Astrocyte (in vitro differentiated cells and primary cell): ENCODE measurements at regions not wholly inside any gene's neighbourhood (a gene's known extent, or its start where the extent isn't known, plus 50 kb on each side); places are given as distances from the start of the nearest gene placed in this dataset.
"Not testable (repeated sequence)": the region's sequence is repeated elsewhere in the genome, so short reads cannot be mapped to it uniquely, and the experiment has no call there.

Experiments
- DNase-seq: peaks from one replicate; pipeline ENCODE4 v3.0.0-alpha.2; 2010; ENCODE audit warnings: low read depth
- FAIRE-seq: peaks from 2 replicates; lab custom pipeline; 2011; peaks lifted over from hg19 to GRCh38; lab: Jason Lieb, UNC
- H2AFZ ChIP-seq: 2 replicates; pipeline ENCODE4 v1.6.0; 2012; ENCODE audit warnings: low read depth, low read length, inconsistent platforms
- H3K27ac ChIP-seq: 2 replicates; pipeline ENCODE4 v1.5.1; 2011; ENCODE audit warnings: low read depth, low read length, inconsistent platforms
- H3K27me3 ChIP-seq: 2 replicates; pipeline ENCODE4 v1.6.0; 2011; ENCODE audit warnings: low read length, inconsistent platforms; ENCODE audit not compliant: insufficient read depth
- H3K36me3 ChIP-seq: 2 replicates; pipeline ENCODE4 v1.5.1; 2011; ENCODE audit warnings: low read length, inconsistent platforms; ENCODE audit not compliant: insufficient read depth
- H3K4me1 ChIP-seq: 2 replicates; pipeline ENCODE4 v1.5.1; 2011; ENCODE audit warnings: low read length, inconsistent platforms; ENCODE audit not compliant: insufficient read depth
- H3K4me2 ChIP-seq: 2 replicates; pipeline ENCODE4 v1.6.0; 2012; ENCODE audit warnings: low read length, inconsistent platforms
- H3K4me3 ChIP-seq: 2 replicates; pipeline ENCODE4 v1.5.1; 2011; ENCODE audit warnings: low read depth, mild to moderate bottlenecking, low read length, inconsistent platforms; ENCODE audit not compliant: insufficient read depth
- H3K79me2 ChIP-seq: 2 replicates; pipeline ENCODE4 v1.6.0; 2012; ENCODE audit warnings: mild to moderate bottlenecking, low read length, inconsistent platforms; ENCODE audit not compliant: insufficient read depth
- H3K9ac ChIP-seq: 2 replicates; pipeline ENCODE4 v1.6.0; 2012; ENCODE audit warnings: mild to moderate bottlenecking, low read length, inconsistent platforms
- H3K9me3 ChIP-seq: 2 replicates; pipeline ENCODE4 v1.5.1; 2012; ENCODE audit warnings: low read depth, mild to moderate bottlenecking, low read length, inconsistent platforms; ENCODE audit not compliant: insufficient read depth
- H4K20me1 ChIP-seq: 2 replicates; pipeline ENCODE4 v1.6.0; 2012; ENCODE audit warnings: low read length, inconsistent platforms; ENCODE audit not compliant: insufficient read depth
- H3K27ac Mint-ChIP-seq: one replicate; pipeline ENCODE4 v1.8.0; 2021; ENCODE audit warnings: mild to moderate bottlenecking, mixed read lengths; ENCODE audit not compliant: unreplicated experiment
- H3K27me3 Mint-ChIP-seq: one replicate; pipeline ENCODE4 v1.8.0; 2021; ENCODE audit warnings: low read depth, mixed read lengths; ENCODE audit not compliant: unreplicated experiment
- H3K36me3 Mint-ChIP-seq: one replicate; pipeline ENCODE4 v1.8.0; 2021; ENCODE audit warnings: low read depth, mixed read lengths; ENCODE audit not compliant: unreplicated experiment
- H3K4me1 Mint-ChIP-seq: one replicate; pipeline ENCODE4 v1.8.0; 2021; ENCODE audit warnings: low read depth, mixed read lengths; ENCODE audit not compliant: unreplicated experiment
- H3K4me3 Mint-ChIP-seq: one replicate; pipeline ENCODE4 v1.8.0; 2021; ENCODE audit warnings: mild to moderate bottlenecking, moderate library complexity, mixed read lengths; ENCODE audit not compliant: unreplicated experiment
- H3K9me3 Mint-ChIP-seq: one replicate; pipeline ENCODE4 v1.8.0; 2021; ENCODE audit warnings: mild to moderate bottlenecking, mixed read lengths; ENCODE audit not compliant: unreplicated experiment
- CTCF ChIP-seq: IDR thresholded peaks from 2 replicates; pipeline ENCODE4 v1.5.1; 2011; ENCODE audit warnings: low read depth, mild to moderate bottlenecking, inconsistent platforms, low read length, moderate library complexity; ENCODE audit not compliant: insufficient read depth
- EZH2 ChIP-seq: IDR thresholded peaks from 2 replicates; pipeline ENCODE4 v1.6.1; 2012; ENCODE audit warnings: mild to moderate bottlenecking, low read length, inconsistent platforms; ENCODE audit not compliant: insufficient read depth

DNA sequence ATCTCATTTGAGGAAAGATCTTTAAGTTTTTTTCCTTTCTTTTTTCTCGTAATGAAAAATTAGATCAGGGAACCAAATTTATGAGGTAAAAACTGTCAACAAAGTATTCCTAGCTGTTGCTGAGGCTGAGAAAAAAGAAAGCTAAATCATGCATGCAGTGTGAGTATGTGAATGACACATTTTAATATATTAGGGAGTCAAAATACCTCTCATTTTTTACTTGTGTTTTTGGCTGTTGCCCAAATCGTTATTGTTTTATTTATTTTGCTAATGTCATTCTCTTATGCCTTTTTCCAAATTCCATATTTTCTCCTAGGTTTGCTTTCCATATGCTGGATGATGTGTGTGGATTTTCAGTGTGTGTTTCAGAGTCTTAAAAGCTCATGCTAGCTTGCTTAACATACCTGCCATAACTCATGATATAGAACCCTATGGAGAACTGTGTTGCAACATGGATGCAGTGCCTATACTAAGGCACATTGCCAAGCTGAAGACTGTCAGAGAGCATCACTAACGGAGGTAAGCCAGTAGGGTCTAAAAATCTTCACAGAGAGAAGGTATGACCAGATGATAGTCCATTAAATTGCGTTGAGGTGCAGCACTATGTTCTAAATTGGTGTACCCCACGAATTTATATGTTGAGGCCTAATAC, 629.5 kb upstream of the KCNMB2 start:
- H3K27me3 Mint-ChIP-seq: no peaks in the 10 kb centered on the region
- peaks cover 29% of the 10 kb centered on the region for H3K4me1 Mint-ChIP-seq
- H3K36me3 ChIP-seq: no peaks in the 10 kb centered on the region
- no peaks in the 10 kb centered on the region for H3K27me3 ChIP-seq
- H3K4me3 Mint-ChIP-seq: no peak overlapping the region
- peak overlapping the region; percentile 94 for H3K27ac Mint-ChIP-seq
- no peaks in the 10 kb centered on the region for H3K9me3 ChIP-seq
- no peaks in the 10 kb centered on the region for H4K20me1 ChIP-seq
- H3K27ac ChIP-seq: peak overlapping the region; percentile 90
- peak overlapping the region; percentile 72 for H3K4me2 ChIP-seq
- H3K4me1 ChIP-seq: peaks cover 30% of the 10 kb centered on the region
- no peak overlapping the region for H2AFZ ChIP-seq
- H3K9ac ChIP-seq: peak overlapping the region; percentile 74
- no peaks in the 10 kb centered on the region for H3K79me2 ChIP-seq
- H3K4me3 ChIP-seq: no peak overlapping the region
- H3K36me3 Mint-ChIP-seq: no peaks in the 10 kb centered on the region
- DNase-seq (peak; percentile 49), FAIRE-seq (no peak)
- H3K9me3 Mint-ChIP-seq: no peaks in the 10 kb centered on the region
- no peak for TF ChIP-seq EZH2
- no peak for TF ChIP-seq CTCF

GRCh38 chr3:177909530-177909929, 626.7 kb upstream of the KCNMB2 start:
- H3K27ac ChIP-seq, H4K20me1 ChIP-seq, H3K36me3 ChIP-seq, H3K27me3 ChIP-seq, H3K36me3 Mint-ChIP-seq, H3K9ac ChIP-seq, H3K9me3 ChIP-seq, H3K4me3 ChIP-seq, H2AFZ ChIP-seq, H3K79me2 ChIP-seq, FAIRE-seq, H3K4me2 ChIP-seq, H3K9me3 Mint-ChIP-seq, H3K27me3 Mint-ChIP-seq, H3K4me3 Mint-ChIP-seq, H3K27ac Mint-ChIP-seq, DNase-seq: not testable (repeated sequence)
- H3K4me1 Mint-ChIP-seq: peaks cover 24% of the 10 kb centered on the region
- H3K4me1 ChIP-seq: peaks cover 27% of the 10 kb centered on the region

GRCh38 chr3:177914224-177914623, 622.0 kb upstream of the KCNMB2 start:
- H3K36me3 Mint-ChIP-seq: peaks cover 2% of the 10 kb centered on the region
- H3K4me3 ChIP-seq: no peak overlapping the region
- no peaks in the 10 kb centered on the region for H3K36me3 ChIP-seq
- H3K4me3 Mint-ChIP-seq: no peak overlapping the region
- no peak overlapping the region for H3K4me2 ChIP-seq
- FAIRE-seq (no peak), DNase-seq (no peak)
- H3K27me3 Mint-ChIP-seq: no peaks in the 10 kb centered on the region
- H3K4me1 Mint-ChIP-seq: peaks cover 2% of the 10 kb centered on the region
- no peaks in the 10 kb centered on the region for H4K20me1 ChIP-seq
- H3K4me1 ChIP-seq: no peaks in the 10 kb centered on the region
- peaks cover 5% of the 10 kb centered on the region for H3K9me3 Mint-ChIP-seq
- no peaks in the 10 kb centered on the region for H3K9me3 ChIP-seq
- no peak overlapping the region for H3K9ac ChIP-seq
- no peak for TF ChIP-seq EZH2
- no peak for TF ChIP-seq CTCF
- H3K27ac Mint-ChIP-seq: no peak overlapping the region
- H3K79me2 ChIP-seq: no peaks in the 10 kb centered on the region
- H3K27ac ChIP-seq: no peak overlapping the region
- no peaks in the 10 kb centered on the region for H3K27me3 ChIP-seq
- H2AFZ ChIP-seq: no peak overlapping the region
